Small intestine (tissue), 7 donors: ENCODE measurements at regions not wholly inside any gene's neighbourhood (a gene's known extent, or its start where the extent isn't known, plus 50 kb on each side); places are given as distances from the start of the nearest gene placed in this dataset.
A peak's percentile ranks its signal among the peaks of the same experiment; 100 is the strongest.

ENCODE experiments used
- DNase-seq, 2 donors: peaks; one replicate each; pipeline versions ENCODE4 v3.0.0 to v3.0.0-alpha.2; 2013
- FAIRE-seq: peaks from 2 replicates; lab custom pipeline; 2012; peaks lifted over from hg19 to GRCh38; lab: Jason Lieb, UNC
- H3K27ac ChIP-seq, 3 donors: one replicate each; pipeline ENCODE4 v1.5.1; 2013; ENCODE audit warnings: low read length in 2 of 3, mild to moderate bottlenecking in 2 of 3, control low read depth in 1 of 3, inconsistent platforms in 1 of 3, low read depth in 1 of 3, moderate library complexity in 1 of 3
- H3K27me3 ChIP-seq, 3 donors: one replicate each; pipeline ENCODE4 v1.6.1; 2013; ENCODE audit warnings: low read length in 3 of 3, inconsistent platforms in 1 of 3; ENCODE audit not compliant: control insufficient read depth in 3 of 3, insufficient read depth in 3 of 3
- H3K36me3 ChIP-seq, 3 donors: one replicate each; pipeline ENCODE4 v1.6.1; 2013; ENCODE audit warnings: low read length in 3 of 3, inconsistent platforms in 1 of 3, low read depth in 1 of 3, mild to moderate bottlenecking in 1 of 3, moderate library complexity in 1 of 3; ENCODE audit not compliant: control insufficient read depth in 3 of 3, insufficient read depth in 2 of 3
- H3K4me1 ChIP-seq, 3 donors: one replicate each; pipeline ENCODE4 v1.6.1; 2013; ENCODE audit warnings: low read length in 2 of 3, inconsistent platforms in 1 of 3, low read depth in 1 of 3, mild to moderate bottlenecking in 1 of 3, moderate library complexity in 1 of 3; ENCODE audit not compliant: control insufficient read depth in 3 of 3, insufficient read depth in 2 of 3
- H3K4me3 ChIP-seq, 3 donors: one replicate each; pipeline ENCODE4 v1.5.1; 2013; ENCODE audit warnings: low read length in 3 of 3, control low read depth in 1 of 3, inconsistent platforms in 1 of 3, low read depth in 1 of 3, mild to moderate bottlenecking in 1 of 3, moderate library complexity in 1 of 3
- H3K9me3 ChIP-seq, 2 donors: one replicate each; pipeline ENCODE4 v1.6.1; 2013; ENCODE audit warnings: low read depth in 1 of 2, low read length in 1 of 2; ENCODE audit not compliant: control insufficient read depth in 2 of 2, insufficient read depth in 1 of 2
- WGBS, 3 donors: extraction: QIAGEN DNeasy Blood & Tissue Kit; methylation state at CpG; one replicate each; pipeline ENCODE4 v1.1.7; 2013; 5-methylcytosine and 5-hydroxymethylcytosine counted together
- donor health status: healthy with polysubstance abuse.
- donor health status: control.
- donor health status: control.
- donor health status: Bipolar disorder and iron deficiency.
- donor health status: healthy.

- FAIRE-seq (no peak), DNase-seq (peak; percentile 67 to 85)
- H3K4me3 ChIP-seq, result peak overlapping the region in 2 of 3 donors; percentile 21 to 27
- H3K4me1 ChIP-seq, result peaks cover 0 to 22% (median 1%) of the 10 kb centered on the region in 3 donors
- peaks cover 0 to 43% (median 12%) of the 10 kb centered on the region in 3 donors for H3K27me3 ChIP-seq
- H3K27ac ChIP-seq, result no peak overlapping the region
- H3K36me3 ChIP-seq, result no peaks in the 10 kb centered on the region
- WGBS, 3 donors, result 1 to 3% (median 1%) methylated on average over 50 of the region's 50 CpGs
- H3K9me3 ChIP-seq, result no peaks in the 10 kb centered on the region
These were observed 132.5 kb upstream of the HAND1 start for GRCh38 chr5:154610321-154611154.

- no peak for DNase-seq
- Histone ChIP-seq H3K4me1 (peaks cover 0 to 26% (median 1%) of the 10 kb centered on the region in 3 donors), H3K9me3 (no peaks in the 10 kb centered on the region), H3K27ac (no peak overlapping the region), H3K36me3 (no peaks in the 10 kb centered on the region), H3K27me3 (peaks cover 0 to 45% (median 11%) of the 10 kb centered on the region in 3 donors), H3K4me3 (no peak overlapping the region)
- no peak for FAIRE-seq
- 65 to 86% (median 78%) methylated on average over 3 of the region's 3 CpGs for WGBS, 3 donors
These were observed 131.2 kb upstream of the HAND1 start for GRCh38 chr5:154609251-154609650.

GRCh38 chr5:154608531-154609011 lies 130.5 kb upstream of the HAND1 start:
- WGBS, 3 donors, result 16 to 32% (median 23%) methylated on average over 7 of the region's 7 CpGs
- Histone ChIP-seq H3K27me3 (peaks cover 0 to 50% (median 14%) of the 10 kb centered on the region in 3 donors), H3K36me3 (no peaks in the 10 kb centered on the region), H3K27ac (no peak overlapping the region), H3K9me3 (no peaks in the 10 kb centered on the region), H3K4me1 (peaks cover 0 to 28% (median 1%) of the 10 kb centered on the region in 3 donors), H3K4me3 (no peak overlapping the region)
- DNase-seq (no peak), FAIRE-seq (no peak)

GRCh38 chr5:154607746-154608145 lies 129.7 kb upstream of the HAND1 start:
- WGBS, 3 donors, result 85 to 94% (median 90%) methylated on average over 4 of the region's 4 CpGs
- FAIRE-seq (no peak), DNase-seq (no peak)
- H3K27me3 ChIP-seq, result peaks cover 0 to 52% (median 14%) of the 10 kb centered on the region in 3 donors
- no peak overlapping the region for H3K27ac ChIP-seq
- H3K4me1 ChIP-seq, result peaks cover 0 to 28% (median 1%) of the 10 kb centered on the region in 3 donors
- H3K36me3 ChIP-seq, result no peaks in the 10 kb centered on the region
- no peak overlapping the region for H3K4me3 ChIP-seq
- H3K9me3 ChIP-seq, result no peaks in the 10 kb centered on the region

GRCh38 chr5:154606246-154606645 lies 128.2 kb upstream of the HAND1 start:
- FAIRE-seq (no peak), DNase-seq (no peak)
- Histone ChIP-seq H3K4me1 (peaks cover 0 to 25% (median 1%) of the 10 kb centered on the region in 3 donors), H3K9me3 (no peaks in the 10 kb centered on the region), H3K27me3 (peaks cover 0 to 42% (median 9%) of the 10 kb centered on the region in 3 donors), H3K36me3 (no peaks in the 10 kb centered on the region), H3K4me3 (no peak overlapping the region), H3K27ac (no peak overlapping the region)
- 57 to 70% (median 66%) methylated on average over 4 of the region's 4 CpGs for WGBS, 3 donors

- no peak overlapping the region for H3K4me3 ChIP-seq
- H3K9me3 ChIP-seq, result no peaks in the 10 kb centered on the region
- peaks cover 0 to 14% (median 0%) of the 10 kb centered on the region in 3 donors for H3K4me1 ChIP-seq
- DNase-seq (peak in 1 of 2 donors; percentile 33), FAIRE-seq (no peak)
- H3K36me3 ChIP-seq, result no peaks in the 10 kb centered on the region
- H3K27me3 ChIP-seq, result peaks cover 0 to 27% (median 8%) of the 10 kb centered on the region in 3 donors
- H3K27ac ChIP-seq, result no peak overlapping the region
- 3 to 5% (median 5%) methylated on average over 20 of the region's 20 CpGs for WGBS, 3 donors
These were observed 126.1 kb upstream of the HAND1 start for GRCh38 chr5:154603953-154604679.

GRCh38 chr5:154603485-154603884 lies 125.5 kb upstream of the HAND1 start:
- Histone ChIP-seq H3K9me3 (no peaks in the 10 kb centered on the region), H3K27me3 (peaks cover 0 to 27% (median 8%) of the 10 kb centered on the region in 3 donors), H3K36me3 (no peaks in the 10 kb centered on the region), H3K27ac (no peak overlapping the region), H3K4me1 (peaks cover 0 to 8% (median 0%) of the 10 kb centered on the region in 3 donors), H3K4me3 (no peak overlapping the region)
- DNase-seq (no peak), FAIRE-seq (no peak)
- 53 to 70% (median 67%) methylated on average over 1 of the region's 1 CpG for WGBS, 3 donors

GRCh38 chr5:154603011-154603410 lies 125.0 kb upstream of the HAND1 start:
- peaks cover 0 to 27% (median 8%) of the 10 kb centered on the region in 3 donors for H3K27me3 ChIP-seq
- FAIRE-seq (no peak), DNase-seq (no peak)
- H3K9me3 ChIP-seq, result no peaks in the 10 kb centered on the region
- no peak overlapping the region for H3K27ac ChIP-seq
- 78 to 91% (median 78%) methylated on average over 1 of the region's 1 CpG for WGBS, 3 donors
- H3K4me1 ChIP-seq, result peaks cover 0 to 6% (median 0%) of the 10 kb centered on the region in 3 donors
- no peak overlapping the region for H3K4me3 ChIP-seq
- no peaks in the 10 kb centered on the region for H3K36me3 ChIP-seq
